ENCODE measurements at regions not wholly inside any gene's neighbourhood (a gene's known extent, or its start where the extent isn't known, plus 50 kb on each side); places are given as distances from the start of the nearest gene placed in this dataset.

- Histone ChIP-seq H3K9ac (ENCODE audit: low read depth, low read length) (peak overlapping the region; percentile 83), H3K9me3 (replicated peaks; ENCODE audit: low read length) (no peaks in the 10 kb centered on the region), H3K4me1 (ENCODE audit: control insufficient read depth, insufficient read depth, low read length) (peaks cover 30% of the 10 kb centered on the region), H3K36me3 (ENCODE audit: insufficient read depth, low read length) (no peaks in the 10 kb centered on the region), H3K4me3 (ENCODE audit: low read length) (no peak overlapping the region), H3K4me2 (ENCODE audit: low read length) (peak overlapping the region; percentile 20), H3K27me3 (ENCODE audit: control insufficient read depth, insufficient read depth, low read length) (no peaks in the 10 kb centered on the region)
Measured at GRCh38 chr6:133609415-133610226, 279.3 kb upstream of the TCF21 start.

- Histone ChIP-seq H3K27me3 (ENCODE audit: control insufficient read depth, insufficient read depth, low read length) (no peaks in the 10 kb centered on the region), H3K4me3 (ENCODE audit: low read length) (no peak overlapping the region), H3K4me1 (ENCODE audit: control insufficient read depth, insufficient read depth, low read length) (peaks cover 30% of the 10 kb centered on the region), H3K36me3 (ENCODE audit: insufficient read depth, low read length) (no peaks in the 10 kb centered on the region), H3K9ac (ENCODE audit: low read depth, low read length) (peak overlapping the region; percentile 83), H3K9me3 (replicated peaks; ENCODE audit: low read length) (no peaks in the 10 kb centered on the region), H3K4me2 (ENCODE audit: low read length) (peak overlapping the region; percentile 20)
Measured at GRCh38 chr6:133610227-133610840, 278.6 kb upstream of the TCF21 start.

GRCh38 chr6:133610971-133611370 lies 277.9 kb upstream of the TCF21 start:
- no peaks in the 10 kb centered on the region for H3K36me3 ChIP-seq (ENCODE audit: insufficient read depth, low read length)
- H3K9me3 ChIP-seq (replicated peaks; ENCODE audit: low read length), result no peaks in the 10 kb centered on the region
- H3K4me3 ChIP-seq (ENCODE audit: low read length), result no peak overlapping the region
- H3K4me2 ChIP-seq (ENCODE audit: low read length), result peak overlapping the region; percentile 20
- H3K27me3 ChIP-seq (ENCODE audit: control insufficient read depth, insufficient read depth, low read length), result no peaks in the 10 kb centered on the region
- H3K4me1 ChIP-seq (ENCODE audit: control insufficient read depth, insufficient read depth, low read length), result peaks cover 30% of the 10 kb centered on the region
- peak overlapping the region; percentile 83 for H3K9ac ChIP-seq (ENCODE audit: low read depth, low read length)

GRCh38 chr6:133612459-133612858 lies 276.5 kb upstream of the TCF21 start:
- no peak overlapping the region for H3K4me2 ChIP-seq (ENCODE audit: low read length)
- H3K4me1 ChIP-seq (ENCODE audit: control insufficient read depth, insufficient read depth, low read length), result peaks cover 30% of the 10 kb centered on the region
- H3K4me3 ChIP-seq (ENCODE audit: low read length), result no peak overlapping the region
- H3K36me3 ChIP-seq (ENCODE audit: insufficient read depth, low read length), result no peaks in the 10 kb centered on the region
- no peak overlapping the region for H3K9ac ChIP-seq (ENCODE audit: low read depth, low read length)
- no peaks in the 10 kb centered on the region for H3K27me3 ChIP-seq (ENCODE audit: control insufficient read depth, insufficient read depth, low read length)
- H3K9me3 ChIP-seq (replicated peaks; ENCODE audit: low read length), result no peaks in the 10 kb centered on the region

GRCh38 chr6:133613211-133613610 lies 275.7 kb upstream of the TCF21 start:
- no peaks in the 10 kb centered on the region for H3K9me3 ChIP-seq (replicated peaks; ENCODE audit: low read length)
- no peaks in the 10 kb centered on the region for H3K36me3 ChIP-seq (ENCODE audit: insufficient read depth, low read length)
- H3K4me3 ChIP-seq (ENCODE audit: low read length), result no peak overlapping the region
- H3K9ac ChIP-seq (ENCODE audit: low read depth, low read length), result no peak overlapping the region
- no peaks in the 10 kb centered on the region for H3K27me3 ChIP-seq (ENCODE audit: control insufficient read depth, insufficient read depth, low read length)
- H3K4me2 ChIP-seq (ENCODE audit: low read length), result no peak overlapping the region
- peaks cover 30% of the 10 kb centered on the region for H3K4me1 ChIP-seq (ENCODE audit: control insufficient read depth, insufficient read depth, low read length)

GRCh38 chr6:133621751-133622150 lies 267.2 kb upstream of the TCF21 start:
- H3K9me3 ChIP-seq (replicated peaks; ENCODE audit: low read length), result no peaks in the 10 kb centered on the region
- H3K4me3 ChIP-seq (ENCODE audit: low read length), result no peak overlapping the region
- no peaks in the 10 kb centered on the region for H3K36me3 ChIP-seq (ENCODE audit: insufficient read depth, low read length)
- H3K4me1 ChIP-seq (ENCODE audit: control insufficient read depth, insufficient read depth, low read length), result peaks cover 38% of the 10 kb centered on the region
- H3K9ac ChIP-seq (ENCODE audit: low read depth, low read length), result peak overlapping the region; percentile 72
- H3K4me2 ChIP-seq (ENCODE audit: low read length), result peak overlapping the region; percentile 20
- H3K27me3 ChIP-seq (ENCODE audit: control insufficient read depth, insufficient read depth, low read length), result no peaks in the 10 kb centered on the region

- Histone ChIP-seq H3K9me3 (replicated peaks; ENCODE audit: low read length) (no peaks in the 10 kb centered on the region), H3K4me3 (ENCODE audit: low read length) (no peak overlapping the region), H3K36me3 (ENCODE audit: insufficient read depth, low read length) (no peaks in the 10 kb centered on the region), H3K4me1 (ENCODE audit: control insufficient read depth, insufficient read depth, low read length) (peaks cover 43% of the 10 kb centered on the region), H3K9ac (ENCODE audit: low read depth, low read length) (peak overlapping the region; percentile 72), H3K27me3 (ENCODE audit: control insufficient read depth, insufficient read depth, low read length) (no peaks in the 10 kb centered on the region), H3K4me2 (ENCODE audit: low read length) (peak overlapping the region; percentile 56)
Measured at GRCh38 chr6:133623065-133623464, 265.8 kb upstream of the TCF21 start.

- peak overlapping the region; percentile 56 for H3K4me2 ChIP-seq (ENCODE audit: low read length)
- H3K36me3 ChIP-seq (ENCODE audit: insufficient read depth, low read length), result no peaks in the 10 kb centered on the region
- no peaks in the 10 kb centered on the region for H3K9me3 ChIP-seq (replicated peaks; ENCODE audit: low read length)
- peak overlapping the region; percentile 72 for H3K9ac ChIP-seq (ENCODE audit: low read depth, low read length)
- no peak overlapping the region for H3K4me3 ChIP-seq (ENCODE audit: low read length)
- peaks cover 43% of the 10 kb centered on the region for H3K4me1 ChIP-seq (ENCODE audit: control insufficient read depth, insufficient read depth, low read length)
- H3K27me3 ChIP-seq (ENCODE audit: control insufficient read depth, insufficient read depth, low read length), result no peaks in the 10 kb centered on the region
Measured at GRCh38 chr6:133623621-133624020, 265.3 kb upstream of the TCF21 start.

- Histone ChIP-seq H3K9ac (ENCODE audit: low read depth, low read length) (no peak overlapping the region), H3K4me3 (ENCODE audit: low read length) (no peak overlapping the region), H3K4me1 (ENCODE audit: control insufficient read depth, insufficient read depth, low read length) (peaks cover 49% of the 10 kb centered on the region), H3K27me3 (ENCODE audit: control insufficient read depth, insufficient read depth, low read length) (no peaks in the 10 kb centered on the region), H3K9me3 (replicated peaks; ENCODE audit: low read length) (no peaks in the 10 kb centered on the region), H3K36me3 (ENCODE audit: insufficient read depth, low read length) (no peaks in the 10 kb centered on the region), H3K4me2 (ENCODE audit: low read length) (no peak overlapping the region)
Measured at GRCh38 chr6:133626096-133626666, 262.7 kb upstream of the TCF21 start.

GRCh38 chr6:133629970-133630369 lies 258.9 kb upstream of the TCF21 start:
- H3K4me1 ChIP-seq (ENCODE audit: control insufficient read depth, insufficient read depth, low read length), result peaks cover 31% of the 10 kb centered on the region
- no peak overlapping the region for H3K4me3 ChIP-seq (ENCODE audit: low read length)
- no peaks in the 10 kb centered on the region for H3K36me3 ChIP-seq (ENCODE audit: insufficient read depth, low read length)
- no peaks in the 10 kb centered on the region for H3K9me3 ChIP-seq (replicated peaks; ENCODE audit: low read length)
- H3K4me2 ChIP-seq (ENCODE audit: low read length), result no peak overlapping the region
- H3K27me3 ChIP-seq (ENCODE audit: control insufficient read depth, insufficient read depth, low read length), result no peaks in the 10 kb centered on the region
- H3K9ac ChIP-seq (ENCODE audit: low read depth, low read length), result peak overlapping the region; percentile 1

GRCh38 chr6:133630651-133631050 lies 258.3 kb upstream of the TCF21 start:
- Histone ChIP-seq H3K27me3 (ENCODE audit: control insufficient read depth, insufficient read depth, low read length) (no peaks in the 10 kb centered on the region), H3K4me1 (ENCODE audit: control insufficient read depth, insufficient read depth, low read length) (peaks cover 31% of the 10 kb centered on the region), H3K4me3 (ENCODE audit: low read length) (no peak overlapping the region), H3K9ac (ENCODE audit: low read depth, low read length) (peak overlapping the region; percentile 1), H3K9me3 (replicated peaks; ENCODE audit: low read length) (no peaks in the 10 kb centered on the region), H3K4me2 (ENCODE audit: low read length) (no peak overlapping the region), H3K36me3 (ENCODE audit: insufficient read depth, low read length) (no peaks in the 10 kb centered on the region)
